ENCODE measurements at regions not wholly inside any gene's neighbourhood (a gene's known extent, or its start where the extent isn't known, plus 50 kb on each side); places are given as distances from the start of the nearest gene placed in this dataset.
"Not testable (repeated sequence)": the region's sequence is repeated elsewhere in the genome, so short reads cannot be mapped to it uniquely, and the experiment has no call there.

- DNase-seq: no peak
Measured at GRCh38 chr3:22334996-22335395, 584.0 kb upstream of the ZNF385D start.

- DNase-seq: no peak
Measured at GRCh38 chr3:22349215-22349851, 598.3 kb upstream of the ZNF385D start.

- no peak for DNase-seq
Measured at GRCh38 chr3:22351806-22352205, 600.8 kb upstream of the ZNF385D start.

- no peak for DNase-seq
Measured at GRCh38 chr3:22353126-22353525, 602.1 kb upstream of the ZNF385D start.

- DNase-seq: no peak
Measured at GRCh38 chr3:22358334-22358733, 607.3 kb upstream of the ZNF385D start.

- no peak for DNase-seq
Measured at GRCh38 chr3:22360164-22360563, 609.2 kb upstream of the ZNF385D start.

GRCh38 chr3:22360970-22361369, 610.0 kb upstream of the ZNF385D start:
- no peak for DNase-seq

- no peak for DNase-seq
Measured at GRCh38 chr3:22361521-22361920, 610.5 kb upstream of the ZNF385D start.

GRCh38 chr3:22364851-22365250, 613.8 kb upstream of the ZNF385D start:
- no peak for DNase-seq

GRCh38 chr3:22366781-22367180, 615.8 kb upstream of the ZNF385D start:
- DNase-seq: no peak

GRCh38 chr3:22371036-22371435, 620.0 kb upstream of the ZNF385D start:
- DNase-seq: no peak

GRCh38 chr3:22371607-22372291, 620.7 kb upstream of the ZNF385D start:
- DNase-seq: no peak

- no peak for DNase-seq
Measured at GRCh38 chr3:22372292-22373062, 621.5 kb upstream of the ZNF385D start.

GRCh38 chr3:22373182-22373581, 622.2 kb upstream of the ZNF385D start:
- DNase-seq: no peak

- DNase-seq: no peak
Measured at GRCh38 chr3:22373827-22374226, 622.8 kb upstream of the ZNF385D start.

GRCh38 chr3:22377421-22377820, 626.4 kb upstream of the ZNF385D start:
- no peak for DNase-seq

GRCh38 chr3:22378869-22379268, 627.9 kb upstream of the ZNF385D start:
- DNase-seq: no peak

GRCh38 chr3:22380253-22380652, 629.2 kb upstream of the ZNF385D start:
- DNase-seq: no peak

- DNase-seq: not testable (repeated sequence)
Measured at GRCh38 chr3:22381564-22381963, 630.6 kb upstream of the ZNF385D start.

GRCh38 chr3:22383285-22383684, 632.3 kb upstream of the ZNF385D start:
- DNase-seq: no peak

GRCh38 chr3:22386107-22386506, 635.1 kb upstream of the ZNF385D start:
- DNase-seq: no peak

GRCh38 chr3:22392286-22392685, 641.3 kb upstream of the ZNF385D start:
- DNase-seq: no peak

- DNase-seq: no peak
Measured at GRCh38 chr3:22392859-22393258, 641.8 kb upstream of the ZNF385D start.

GRCh38 chr3:22399566-22399965, 648.6 kb upstream of the ZNF385D start:
- no peak for DNase-seq

Measured in SHP77 (cell line).